ENCODE measurements at regions not wholly inside any gene's neighbourhood (a gene's known extent, or its start where the extent isn't known, plus 50 kb on each side); places are given as distances from the start of the nearest gene placed in this dataset.
"Not testable (repeated sequence)": the region's sequence is repeated elsewhere in the genome, so short reads cannot be mapped to it uniquely, and the experiment has no call there.

- POLR2A ChIA-PET (ENCODE audit: partially characterized antibody); DNase-seq; H3K27ac Mint-ChIP-seq; H3K27me3 Mint-ChIP-seq; H3K27me3 ChIP-seq (ENCODE audit: insufficient read depth, low read length); H3K4me1 ChIP-seq (ENCODE audit: insufficient read depth, low read length); H3K36me3 ChIP-seq (ENCODE audit: insufficient read depth, low read length); H3K4me3 Mint-ChIP-seq; intact Hi-C loops (cut with micrococcal nuclease); H3K4me1 Mint-ChIP-seq; H3K9me3 ChIP-seq (ENCODE audit: control insufficient read depth in 1 of 2, low read length in 2 of 2); CTCF ChIA-PET (ENCODE audit: partially characterized antibody); H3K27ac ChIP-seq (ENCODE audit: low read depth, low read length); H3K9me3 Mint-ChIP-seq; H3K36me3 Mint-ChIP-seq; H3K4me3 ChIP-seq (ENCODE audit: low read length in 2 of 2): not testable (repeated sequence)
These were observed 122.9 kb downstream of the OR4M2 start for GRCh38 chr15:22203208-22203607.

- POLR2A ChIA-PET (ENCODE audit: partially characterized antibody); intact Hi-C loops (cut with micrococcal nuclease); H3K36me3 ChIP-seq (ENCODE audit: insufficient read depth, low read length); H3K27me3 ChIP-seq (ENCODE audit: insufficient read depth, low read length); H3K4me1 ChIP-seq (ENCODE audit: insufficient read depth, low read length); H3K27ac ChIP-seq (ENCODE audit: low read depth, low read length); CTCF ChIA-PET (ENCODE audit: partially characterized antibody); H3K4me1 Mint-ChIP-seq; H3K36me3 Mint-ChIP-seq; H3K9me3 ChIP-seq (ENCODE audit: control insufficient read depth in 1 of 2, low read length in 2 of 2); H3K9me3 Mint-ChIP-seq; H3K27me3 Mint-ChIP-seq; H3K4me3 Mint-ChIP-seq; DNase-seq; H3K27ac Mint-ChIP-seq; H3K4me3 ChIP-seq (ENCODE audit: low read length in 2 of 2): not testable (repeated sequence)
These were observed 128.8 kb downstream of the OR4M2 start for GRCh38 chr15:22209086-22209485.

- Mint-ChIP-seq H3K4me3 (peak overlapping the region in 1 of 8 donors; percentile 43), H3K27ac (peak overlapping the region in 6 of 7 donors; percentile 11 to 99 (median 72)), H3K4me1 (peaks cover 18 to 38% (median 32%) of the 10 kb centered on the region in 4 donors)
- H3K9me3 ChIP-seq (ENCODE audit: control insufficient read depth in 1 of 2, low read length in 2 of 2); intact Hi-C loops (cut with micrococcal nuclease); H3K9me3 Mint-ChIP-seq; H3K27me3 Mint-ChIP-seq; H3K27ac ChIP-seq (ENCODE audit: low read depth, low read length); H3K36me3 ChIP-seq (ENCODE audit: insufficient read depth, low read length); H3K27me3 ChIP-seq (ENCODE audit: insufficient read depth, low read length); H3K36me3 Mint-ChIP-seq; H3K4me3 ChIP-seq (ENCODE audit: low read length in 2 of 2): not testable (repeated sequence)
- H3K4me1 ChIP-seq (ENCODE audit: insufficient read depth, low read length), result peaks cover 26% of the 10 kb centered on the region
- ChIA-PET CTCF (ENCODE audit: partially characterized antibody) (interaction anchor here (0.8 to 9.0 kb wide), 5 partner anchors 11 to 1865 kb away, joined by 3 to 200 read pairs (median 4); no protein-coding TSS in a partner anchor), POLR2A (ENCODE audit: partially characterized antibody) (interaction anchor here (1.4 to 1.8 kb wide), 2 partner anchors 1866 to 1868 kb away, joined by 3 to 8 read pairs; no protein-coding TSS in a partner anchor)
- DNase-seq, result peak in 1 of 5 donors; percentile 35
These were observed 142.3 kb downstream of the OR4M2 start for GRCh38 chr15:22222596-22222995.

GRCh38 chr15:22224241-22224671 is 143.9 kb downstream of the OR4M2 start:
- Histone ChIP-seq H3K36me3 (ENCODE audit: insufficient read depth, low read length) (no peaks in the 10 kb centered on the region), H3K27ac (ENCODE audit: low read depth, low read length) (no peak overlapping the region), H3K4me1 (ENCODE audit: insufficient read depth, low read length) (peaks cover 26% of the 10 kb centered on the region), H3K9me3 (ENCODE audit: control insufficient read depth in 1 of 2, low read length in 2 of 2) (no peaks in the 10 kb centered on the region), H3K27me3 (ENCODE audit: insufficient read depth, low read length) (no peaks in the 10 kb centered on the region), H3K4me3 (ENCODE audit: low read length in 2 of 2) (no peak overlapping the region)
- H3K27ac Mint-ChIP-seq, result peak overlapping the region in 4 of 7 donors; percentile 0 to 92 (median 30)
- DNase-seq, result peak in 1 of 5 donors; percentile 22
- CTCF ChIA-PET (ENCODE audit: partially characterized antibody), result interaction anchor here (0.9 to 9.0 kb wide), 4 partner anchors 25 to 1866 kb away, joined by 3 to 200 read pairs (median 10); no protein-coding TSS in a partner anchor
- POLR2A ChIA-PET (ENCODE audit: partially characterized antibody), result no interaction called here
- H3K27me3 Mint-ChIP-seq, result no peaks in the 10 kb centered on the region
- H3K4me3 Mint-ChIP-seq, result peak overlapping the region in 3 of 8 donors; percentile 2 to 55 (median 22)
- intact Hi-C loops (cut with micrococcal nuclease), result no loop called here
- peaks cover 18 to 38% (median 32%) of the 10 kb centered on the region in 4 donors for H3K4me1 Mint-ChIP-seq
- H3K36me3 Mint-ChIP-seq, result no peaks in the 10 kb centered on the region
- no peaks in the 10 kb centered on the region for H3K9me3 Mint-ChIP-seq

GRCh38 chr15:22224961-22225360 is 144.6 kb downstream of the OR4M2 start:
- peaks cover 26% of the 10 kb centered on the region for H3K4me1 ChIP-seq (ENCODE audit: insufficient read depth, low read length)

GRCh38 chr15:22226034-22226790 is 145.9 kb downstream of the OR4M2 start:
- Mint-ChIP-seq H3K36me3 (no peaks in the 10 kb centered on the region), H3K4me1 (peaks cover 15 to 33% (median 27%) of the 10 kb centered on the region in 4 donors), H3K4me3 (no peak overlapping the region), H3K27me3 (no peaks in the 10 kb centered on the region), H3K9me3 (no peaks in the 10 kb centered on the region), H3K27ac (peak overlapping the region in 1 of 7 donors; percentile 51)
- DNase-seq, result no peak
- no peaks in the 10 kb centered on the region for H3K27me3 ChIP-seq (ENCODE audit: insufficient read depth, low read length)
- H3K9me3 ChIP-seq (ENCODE audit: control insufficient read depth in 1 of 2, low read length in 2 of 2), result no peaks in the 10 kb centered on the region
- H3K4me3 ChIP-seq (ENCODE audit: low read length in 2 of 2), result no peak overlapping the region
- H3K27ac ChIP-seq (ENCODE audit: low read depth, low read length), result no peak overlapping the region
- H3K4me1 ChIP-seq (ENCODE audit: insufficient read depth, low read length), result peaks cover 22% of the 10 kb centered on the region
- H3K36me3 ChIP-seq (ENCODE audit: insufficient read depth, low read length), result no peaks in the 10 kb centered on the region
- POLR2A ChIA-PET (ENCODE audit: partially characterized antibody), result interaction anchor here (1.1 kb wide), 1 partner anchor 1873 kb away, joined by 4 read pairs; no protein-coding TSS in a partner anchor
- CTCF ChIA-PET (ENCODE audit: partially characterized antibody), result interaction anchor here (9.0 kb wide), 1 partner anchor 1868 kb away, joined by 200 read pairs; no protein-coding TSS in a partner anchor
- intact Hi-C loops (cut with micrococcal nuclease), result no loop called here

More at GRCh38 chr15:22224961-22225360, 144.6 kb downstream of the OR4M2 start:
- H3K27me3 ChIP-seq (ENCODE audit: insufficient read depth, low read length); H3K4me3 Mint-ChIP-seq; H3K27ac Mint-ChIP-seq; H3K4me3 ChIP-seq (ENCODE audit: low read length in 2 of 2); H3K36me3 ChIP-seq (ENCODE audit: insufficient read depth, low read length); DNase-seq; H3K27me3 Mint-ChIP-seq; H3K27ac ChIP-seq (ENCODE audit: low read depth, low read length); intact Hi-C loops (cut with micrococcal nuclease); H3K9me3 Mint-ChIP-seq; POLR2A ChIA-PET (ENCODE audit: partially characterized antibody); H3K36me3 Mint-ChIP-seq; H3K9me3 ChIP-seq (ENCODE audit: control insufficient read depth in 1 of 2, low read length in 2 of 2): not testable (repeated sequence)
- peaks cover 18 to 38% (median 32%) of the 10 kb centered on the region in 4 donors for H3K4me1 Mint-ChIP-seq
- CTCF ChIA-PET (ENCODE audit: partially characterized antibody), result interaction anchor here (0.9 to 9.0 kb wide), 2 partner anchors 1858 to 1867 kb away, joined by 3 to 200 read pairs; no protein-coding TSS in a partner anchor

GRCh38 chr15:22227411-22228100 is 147.2 kb downstream of the OR4M2 start:
- H3K27ac ChIP-seq (ENCODE audit: low read depth, low read length), result no peak overlapping the region
- Mint-ChIP-seq H3K9me3 (no peaks in the 10 kb centered on the region), H3K27me3 (no peaks in the 10 kb centered on the region), H3K36me3 (no peaks in the 10 kb centered on the region), H3K4me3 (no peak overlapping the region), H3K27ac (peak overlapping the region in 1 of 7 donors; percentile 43), H3K4me1 (peaks cover 10 to 19% (median 14%) of the 10 kb centered on the region in 4 donors)
- no peak for DNase-seq
- H3K9me3 ChIP-seq (ENCODE audit: control insufficient read depth in 1 of 2, low read length in 2 of 2), result no peaks in the 10 kb centered on the region
- H3K4me3 ChIP-seq (ENCODE audit: low read length in 2 of 2), result no peak overlapping the region
- H3K27me3 ChIP-seq (ENCODE audit: insufficient read depth, low read length), result no peaks in the 10 kb centered on the region
- POLR2A ChIA-PET (ENCODE audit: partially characterized antibody), result interaction anchor here (1.1 kb wide), 1 partner anchor 1874 kb away, joined by 4 read pairs; no protein-coding TSS in a partner anchor
- no peaks in the 10 kb centered on the region for H3K36me3 ChIP-seq (ENCODE audit: insufficient read depth, low read length)
- H3K4me1 ChIP-seq (ENCODE audit: insufficient read depth, low read length), result peaks cover 9% of the 10 kb centered on the region
- intact Hi-C loops (cut with micrococcal nuclease), result no loop called here
- CTCF ChIA-PET (ENCODE audit: partially characterized antibody), result interaction anchor here (9.0 kb wide), 1 partner anchor 1870 kb away, joined by 200 read pairs; no protein-coding TSS in a partner anchor
